ENCODE measurements at regions not wholly inside any gene's neighbourhood (a gene's known extent, or its start where the extent isn't known, plus 50 kb on each side); places are given as distances from the start of the nearest gene placed in this dataset.
"Not testable (repeated sequence)": the region's sequence is repeated elsewhere in the genome, so short reads cannot be mapped to it uniquely, and the experiment has no call there.

GRCh38 chr5:17123010-17123409 lies 94.4 kb upstream of the BASP1 start:
- CTCF ChIA-PET (ENCODE audit: partially characterized antibody): interaction anchor here (1.5 kb wide), 1 partner anchor 66 kb away, joined by 5 read pairs; no protein-coding TSS in a partner anchor
- Histone ChIP-seq H2AFZ (ENCODE audit: low read length) (no peak overlapping the region), H2BK12ac (ENCODE audit: low read depth, low read length) (no peak overlapping the region), H2BK20ac (ENCODE audit: low read length) (no peak overlapping the region), H2BK5ac (ENCODE audit: low read depth, low read length) (no peak overlapping the region), H2BK15ac (ENCODE audit: low read length) (no peak overlapping the region), H3K4me3 (ENCODE audit: extremely low read depth in 1 of 4, insufficient read depth in 2 of 4, low read depth in 3 of 4, low read length in 4 of 4) (no peak overlapping the region), H3K4me1 (replicated peaks in 1 of 4; ENCODE audit: control insufficient read depth in 3 of 4, insufficient read depth in 4 of 4, low read length in 3 of 4) (no peaks in the 10 kb centered on the region), H4K8ac (ENCODE audit: extremely low read depth, insufficient read depth, low read length) (no peak overlapping the region), H4K5ac (ENCODE audit: insufficient read length, low read depth, low read length) (no peak overlapping the region), H2BK120ac (replicated peaks; ENCODE audit: low read depth, low read length) (no peak overlapping the region), H3K79me2 (ENCODE audit: control insufficient read depth in 1 of 2, insufficient read depth in 2 of 2, low read length in 2 of 2) (no peaks in the 10 kb centered on the region), H3K23ac (ENCODE audit: insufficient read length) (no peak overlapping the region), H3K27ac (ENCODE audit: low read depth, low read length) (no peak overlapping the region), H3K9me3 (ENCODE audit: insufficient read depth in 2 of 2, low read depth in 1 of 2, low read length in 1 of 2) (no peaks in the 10 kb centered on the region), H3K14ac (ENCODE audit: insufficient read length) (no peak overlapping the region), H3K79me1 (ENCODE audit: low read depth, low read length) (no peaks in the 10 kb centered on the region), H3K56ac (replicated peaks; ENCODE audit: insufficient read length, low read depth, low read length) (no peak overlapping the region), H4K91ac (replicated peaks; ENCODE audit: insufficient read length, low read length) (no peak overlapping the region), H4K20me1 (replicated peaks in 1 of 2; ENCODE audit: control insufficient read depth in 1 of 2, insufficient read depth in 2 of 2, low read length in 2 of 2) (no peaks in the 10 kb centered on the region), H3K4me2 (ENCODE audit: insufficient read depth in 1 of 2, low read depth in 2 of 2, low read length in 2 of 2) (no peak overlapping the region), H3K18ac (ENCODE audit: extremely low read depth, low read length) (no peak overlapping the region), H3K23me2 (ENCODE audit: low read depth, low read length) (no peaks in the 10 kb centered on the region; the same call in 1 of the 2 replicates), H3K27me3 (replicated peaks in 1 of 4; ENCODE audit: control insufficient read depth in 3 of 4, extremely low read depth in 1 of 4, insufficient read depth in 3 of 4, low read length in 3 of 4) (no peaks in the 10 kb centered on the region), H3K9ac (replicated peaks in 1 of 4; ENCODE audit: extremely low read depth in 1 of 4, low read depth in 3 of 4, low read length in 3 of 4) (no peak overlapping the region), H3K36me3 (ENCODE audit: control insufficient read depth in 2 of 4, insufficient read depth in 4 of 4, low read length in 3 of 4) (no peaks in the 10 kb centered on the region), H2AK5ac (ENCODE audit: low read depth, low read length) (no peak overlapping the region), H3K4ac (replicated peaks; ENCODE audit: insufficient read length, low read depth, low read length) (no peak overlapping the region)
- DNase-seq (ENCODE audit: low read depth in 1 of 2, low spot score in 2 of 2): no peak
- 93% methylated on average over 5 of the region's 5 CpGs; no CpG with 5 or more reads in 1 of the 2 experiments for WGBS, 2 experiments (ENCODE audit: extremely low coverage in 1 of 2, insufficient coverage in 1 of 2, insufficient read length in 1 of 2, insufficient replicate concordance in 2 of 2, low coverage in 1 of 2, low lambda C conversion rate in 2 of 2, missing lambda C conversion rate in 1 of 2)
- POLR2A ChIA-PET (ENCODE audit: partially characterized antibody): no interaction called here
- TF ChIP-seq SIRT6 (IDR thresholded peaks at IDR 0.05; ENCODE audit: low read length) (no peak), HDAC6 (IDR thresholded peaks at IDR 0.05; ENCODE audit: low read depth, low read length) (no peak)
- no peak for FAIRE-seq

GRCh38 chr5:17123773-17124172 lies 93.7 kb upstream of the BASP1 start:
- H2AK5ac ChIP-seq (ENCODE audit: low read depth, low read length); H3K4me2 ChIP-seq (ENCODE audit: insufficient read depth in 1 of 2, low read depth in 2 of 2, low read length in 2 of 2); H2BK20ac ChIP-seq (ENCODE audit: low read length); H4K5ac ChIP-seq (ENCODE audit: insufficient read length, low read depth, low read length); H4K20me1 ChIP-seq (replicated peaks in 1 of 2; ENCODE audit: control insufficient read depth in 1 of 2, insufficient read depth in 2 of 2, low read length in 2 of 2); H3K36me3 ChIP-seq (ENCODE audit: control insufficient read depth in 2 of 4, insufficient read depth in 4 of 4, low read length in 3 of 4); H3K27me3 ChIP-seq (replicated peaks in 1 of 4; ENCODE audit: control insufficient read depth in 3 of 4, extremely low read depth in 1 of 4, insufficient read depth in 3 of 4, low read length in 3 of 4); H2BK15ac ChIP-seq (ENCODE audit: low read length); H2BK12ac ChIP-seq (ENCODE audit: low read depth, low read length); POLR2A ChIA-PET (ENCODE audit: partially characterized antibody); H3K9ac ChIP-seq (replicated peaks in 1 of 4; ENCODE audit: extremely low read depth in 1 of 4, low read depth in 3 of 4, low read length in 3 of 4); H3K79me2 ChIP-seq (ENCODE audit: control insufficient read depth in 1 of 2, insufficient read depth in 2 of 2, low read length in 2 of 2); H2BK120ac ChIP-seq (replicated peaks; ENCODE audit: low read depth, low read length); H3K56ac ChIP-seq (replicated peaks; ENCODE audit: insufficient read length, low read depth, low read length); H3K4me1 ChIP-seq (replicated peaks in 1 of 4; ENCODE audit: control insufficient read depth in 3 of 4, insufficient read depth in 4 of 4, low read length in 3 of 4); H3K23ac ChIP-seq (ENCODE audit: insufficient read length); H3K9me3 ChIP-seq (ENCODE audit: insufficient read depth in 2 of 2, low read depth in 1 of 2, low read length in 1 of 2); H3K18ac ChIP-seq (ENCODE audit: extremely low read depth, low read length); H4K91ac ChIP-seq (replicated peaks; ENCODE audit: insufficient read length, low read length); H2AFZ ChIP-seq (ENCODE audit: low read length); H3K27ac ChIP-seq (ENCODE audit: low read depth, low read length); H3K4ac ChIP-seq (replicated peaks; ENCODE audit: insufficient read length, low read depth, low read length); DNase-seq (ENCODE audit: low read depth in 1 of 2, low spot score in 2 of 2); H4K8ac ChIP-seq (ENCODE audit: extremely low read depth, insufficient read depth, low read length); H3K79me1 ChIP-seq (ENCODE audit: low read depth, low read length); FAIRE-seq; H3K4me3 ChIP-seq (ENCODE audit: extremely low read depth in 1 of 4, insufficient read depth in 2 of 4, low read depth in 3 of 4, low read length in 4 of 4); H3K14ac ChIP-seq (ENCODE audit: insufficient read length); H3K23me2 ChIP-seq (ENCODE audit: low read depth, low read length); CTCF ChIA-PET (ENCODE audit: partially characterized antibody); H2BK5ac ChIP-seq (ENCODE audit: low read depth, low read length): not testable (repeated sequence)
- 92% methylated on average over 3 of the region's 3 CpGs; no CpG with 5 or more reads in 1 of the 2 experiments for WGBS, 2 experiments (ENCODE audit: extremely low coverage in 1 of 2, insufficient coverage in 1 of 2, insufficient read length in 1 of 2, insufficient replicate concordance in 2 of 2, low coverage in 1 of 2, low lambda C conversion rate in 2 of 2, missing lambda C conversion rate in 1 of 2)

Measured in H1 (cell line).